ENCODE measurements at regions not wholly inside any gene's neighbourhood (a gene's known extent, or its start where the extent isn't known, plus 50 kb on each side); places are given as distances from the start of the nearest gene placed in this dataset.

DNA sequence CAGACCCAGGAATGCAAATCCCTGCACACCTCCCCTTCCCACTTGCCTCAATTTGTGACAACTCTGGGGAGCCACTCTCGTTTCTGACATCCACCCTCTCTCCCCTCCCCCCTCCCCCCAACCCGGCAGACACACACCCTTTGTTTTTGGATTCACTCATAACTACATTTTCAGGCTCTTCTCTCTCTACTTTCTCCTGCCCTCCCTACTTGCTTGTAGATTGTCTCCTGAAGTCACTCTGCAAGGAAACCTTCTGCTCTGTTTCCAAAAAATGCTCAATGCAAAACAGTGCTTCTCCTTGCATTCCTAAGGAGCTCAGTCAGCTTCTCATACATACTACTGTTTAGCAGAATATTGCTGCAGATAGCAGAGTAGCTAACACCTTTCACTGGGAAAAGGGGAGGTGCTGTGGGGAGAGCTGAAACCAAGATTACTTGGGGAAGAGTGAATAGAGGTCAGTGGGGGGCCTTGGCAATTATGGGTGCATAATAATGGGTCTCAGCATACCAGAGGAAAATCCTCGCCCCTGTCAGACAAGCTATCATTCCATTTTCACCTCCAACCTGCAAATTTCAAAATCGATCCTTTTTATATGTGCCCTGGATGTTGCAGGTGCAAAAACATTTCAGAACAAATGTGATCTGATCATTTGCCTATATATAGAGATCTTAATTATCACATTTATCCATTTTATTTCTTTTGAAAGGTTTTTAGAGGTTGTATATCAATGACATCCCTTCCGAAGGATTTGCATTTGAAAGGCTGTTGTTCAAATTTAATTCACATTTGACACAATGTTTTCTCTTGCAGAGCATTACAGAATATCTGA, 1860.7 kb upstream of the WWC1 start:
- TF ChIP-seq, protein P1, sequence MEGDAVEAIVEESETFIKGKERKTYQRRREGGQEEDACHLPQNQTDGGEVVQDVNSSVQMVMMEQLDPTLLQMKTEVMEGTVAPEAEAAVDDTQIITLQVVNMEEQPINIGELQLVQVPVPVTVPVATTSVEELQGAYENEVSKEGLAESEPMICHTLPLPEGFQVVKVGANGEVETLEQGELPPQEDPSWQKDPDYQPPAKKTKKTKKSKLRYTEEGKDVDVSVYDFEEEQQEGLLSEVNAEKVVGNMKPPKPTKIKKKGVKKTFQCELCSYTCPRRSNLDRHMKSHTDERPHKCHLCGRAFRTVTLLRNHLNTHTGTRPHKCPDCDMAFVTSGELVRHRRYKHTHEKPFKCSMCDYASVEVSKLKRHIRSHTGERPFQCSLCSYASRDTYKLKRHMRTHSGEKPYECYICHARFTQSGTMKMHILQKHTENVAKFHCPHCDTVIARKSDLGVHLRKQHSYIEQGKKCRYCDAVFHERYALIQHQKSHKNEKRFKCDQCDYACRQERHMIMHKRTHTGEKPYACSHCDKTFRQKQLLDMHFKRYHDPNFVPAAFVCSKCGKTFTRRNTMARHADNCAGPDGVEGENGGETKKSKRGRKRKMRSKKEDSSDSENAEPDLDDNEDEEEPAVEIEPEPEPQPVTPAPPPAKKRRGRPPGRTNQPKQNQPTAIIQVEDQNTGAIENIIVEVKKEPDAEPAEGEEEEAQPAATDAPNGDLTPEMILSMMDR (IDR thresholded peaks at IDR 0.05) = no peak
- no peak for TF ChIP-seq POLR2A (IDR thresholded peaks at IDR 0.05)

Data from thyroid gland (tissue), 4 donors.